T-cell (primary cell): ENCODE measurements at regions not wholly inside any gene's neighbourhood (a gene's known extent, or its start where the extent isn't known, plus 50 kb on each side); places are given as distances from the start of the nearest gene placed in this dataset.
A peak's percentile ranks its signal among the peaks of the same experiment; 100 is the strongest.

Experiments
- ATAC-seq, 4 experiments: fragments of 200-7000 bp in 3 of 4; fragments of 150-1000 bp in 1 of 4; cut with Tn5 transposase; replicated peaks in 1 of 4; 1 replicate in 3 of 4; 2 replicates in 1 of 4; pipeline ENCODE4 v1.10.0; 2021; ENCODE audit warnings: moderate library complexity in 3 of 4, mild to moderate bottlenecking in 2 of 4, moderate number of reproducible peaks in 1 of 4
- CTCF ChIA-PET, 2 donors: fragments of 300-600 bp; sonication (Branson Sonifier 250); formaldehyde crosslinking; loops; one replicate each; lab custom pipeline; 2022; ENCODE audit warnings: antibody characterized with exemption in 2 of 2; lab: Charles Lee
- POLR2A ChIA-PET, 2 donors: fragments of 300-600 bp; sonication (Branson Sonifier 250); formaldehyde crosslinking; loops; one replicate each; lab custom pipeline; 2022; ENCODE audit warnings: antibody characterized with exemption in 2 of 2; lab: Charles Lee
- DNase-seq, 35 experiments: peaks; one replicate each; pipeline versions ENCODE4 v3.0.0 to v3.0.0-alpha.2; 2013 to 2023
- H3K27ac ChIP-seq: one replicate; pipeline ENCODE4 v1.5.1; 2013; ENCODE audit warnings: low read length
- H3K27me3 ChIP-seq, 2 experiments: replicated peaks in 1 of 2; 1 replicate in 1 of 2; 2 replicates in 1 of 2; pipeline versions ENCODE4 v1.6.1 to v1.7.0; 2013; ENCODE audit warnings: low read length in 1 of 2, mixed read lengths in 1 of 2; ENCODE audit not compliant: control insufficient read depth in 2 of 2, insufficient read depth in 2 of 2; ENCODE audit errors: extremely low read depth in 1 of 2
- H3K36me3 ChIP-seq, 2 donors: 1 replicate in 1 of 2; 2 replicates in 1 of 2; pipeline versions ENCODE4 v1.6.1 to v1.7.0; 2013; ENCODE audit warnings: low read length in 1 of 2; ENCODE audit not compliant: control insufficient read depth in 2 of 2, insufficient read depth in 1 of 2; ENCODE audit errors: extremely low read depth in 1 of 2
- H3K4me1 ChIP-seq, 2 experiments: 1 replicate in 1 of 2; 2 replicates in 1 of 2; pipeline versions ENCODE4 v1.6.1 to v1.7.0; 2013; ENCODE audit warnings: low read length in 2 of 2, mixed read lengths in 1 of 2; ENCODE audit not compliant: insufficient read depth in 2 of 2, control insufficient read depth in 1 of 2; ENCODE audit errors: extremely low read depth in 1 of 2
- H3K4me3 ChIP-seq, 2 donors: 1 replicate in 1 of 2; 2 replicates in 1 of 2; pipeline versions ENCODE4 v1.5.1 to v1.7.0; 2013; ENCODE audit warnings: mild to moderate bottlenecking in 2 of 2, low read length in 1 of 2, moderate library complexity in 1 of 2; ENCODE audit not compliant: control insufficient read depth in 1 of 2; ENCODE audit errors: extremely low read depth in 1 of 2
- H3K9me3 ChIP-seq: 2 replicates; pipeline ENCODE4 v1.7.0; 2013
- H3K27ac Mint-ChIP-seq, 2 donors: one replicate each; pipeline ENCODE4 v1.8.0; 2020 to 2021; ENCODE audit warnings: mild to moderate bottlenecking in 2 of 2, mixed read lengths in 2 of 2
- H3K27me3 Mint-ChIP-seq, 2 donors: one replicate each; pipeline ENCODE4 v1.8.0; 2021 to 2022; ENCODE audit warnings: mixed read lengths in 2 of 2
- H3K36me3 Mint-ChIP-seq: one replicate; pipeline ENCODE4 v1.8.0; 2021; ENCODE audit warnings: mixed read lengths
- H3K4me1 Mint-ChIP-seq, 3 donors: one replicate each; pipeline ENCODE4 v1.8.0; 2020 to 2022; ENCODE audit warnings: mixed read lengths in 3 of 3, mild to moderate bottlenecking in 1 of 3
- H3K4me3 Mint-ChIP-seq, 3 donors: one replicate each; pipeline ENCODE4 v1.8.0; 2020 to 2022; ENCODE audit warnings: mild to moderate bottlenecking in 3 of 3, mixed read lengths in 3 of 3, moderate library complexity in 3 of 3
- H3K9me3 Mint-ChIP-seq, 3 donors: one replicate each; pipeline ENCODE4 v1.8.0; 2020 to 2022; ENCODE audit warnings: mixed read lengths in 3 of 3
- WGBS: methylation state at CpG from one replicate; pipeline ENCODE4 v1.1.5; 2013; ENCODE audit warnings: missing lambda C conversion rate; ENCODE audit not compliant: insufficient coverage; 5-methylcytosine and 5-hydroxymethylcytosine counted together

GRCh38 chr16:17560548-17560947 is 89.8 kb upstream of the XYLT1 start:
- Mint-ChIP-seq H3K4me1 (peaks cover 0 to 7% (median 0%) of the 10 kb centered on the region in 3 donors), H3K4me3 (no peak overlapping the region), H3K27ac (no peak overlapping the region), H3K27me3 (peaks cover 10 to 22% of the 10 kb centered on the region in 2 donors), H3K36me3 (no peaks in the 10 kb centered on the region), H3K9me3 (no peaks in the 10 kb centered on the region)
- WGBS, result 100% methylated on average over 1 of the region's 3 CpGs
- POLR2A ChIA-PET, result no interaction called here
- no peaks in the 10 kb centered on the region for H3K9me3 ChIP-seq
- peaks cover 0 to 7% of the 10 kb centered on the region in 2 experiments for H3K27me3 ChIP-seq
- CTCF ChIA-PET, result no interaction called here
- H3K36me3 ChIP-seq, result no peaks in the 10 kb centered on the region
- no peak for ATAC-seq
- DNase-seq, result no peak
- no peak overlapping the region for H3K27ac ChIP-seq
- no peak overlapping the region for H3K4me3 ChIP-seq
- no peaks in the 10 kb centered on the region for H3K4me1 ChIP-seq

GRCh38 chr16:17559394-17559793 is 88.6 kb upstream of the XYLT1 start:
- H3K4me3 ChIP-seq, result no peak overlapping the region
- no peak overlapping the region for H3K4me3 Mint-ChIP-seq
- H3K27me3 ChIP-seq, result peaks cover 0 to 10% of the 10 kb centered on the region in 2 experiments
- H3K4me1 ChIP-seq, result no peaks in the 10 kb centered on the region
- no peak for DNase-seq
- no peak overlapping the region for H3K27ac Mint-ChIP-seq
- H3K36me3 Mint-ChIP-seq, result no peaks in the 10 kb centered on the region
- ChIA-PET POLR2A (no interaction called here), CTCF (interaction anchor here in 1 of 2 donors (0.5 kb wide), 1 partner anchor 122 kb away, joined by 4 read pairs; no protein-coding TSS in a partner anchor)
- H3K9me3 Mint-ChIP-seq, result no peaks in the 10 kb centered on the region
- WGBS, result 87% methylated on average over 5 of the region's 6 CpGs
- H3K9me3 ChIP-seq, result no peaks in the 10 kb centered on the region
- no peaks in the 10 kb centered on the region for H3K36me3 ChIP-seq
- H3K4me1 Mint-ChIP-seq, result peaks cover 0 to 7% (median 1%) of the 10 kb centered on the region in 3 donors
- H3K27me3 Mint-ChIP-seq, result peaks cover 16 to 23% of the 10 kb centered on the region in 2 donors
- ATAC-seq, result no peak
- H3K27ac ChIP-seq, result no peak overlapping the region

- Histone ChIP-seq H3K27ac (no peak overlapping the region), H3K4me1 (no peaks in the 10 kb centered on the region), H3K9me3 (no peaks in the 10 kb centered on the region), H3K4me3 (no peak overlapping the region), H3K27me3 (peaks cover 0 to 12% of the 10 kb centered on the region in 2 experiments), H3K36me3 (no peaks in the 10 kb centered on the region)
- Mint-ChIP-seq H3K9me3 (no peaks in the 10 kb centered on the region), H3K27ac (no peak overlapping the region), H3K27me3 (peaks cover 19 to 24% of the 10 kb centered on the region in 2 donors), H3K4me3 (no peak overlapping the region), H3K4me1 (peaks cover 0 to 7% (median 1%) of the 10 kb centered on the region in 3 donors), H3K36me3 (no peaks in the 10 kb centered on the region)
- no peak for ATAC-seq
- CTCF ChIA-PET, result no interaction called here
- 77% methylated on average over 4 of the region's 5 CpGs for WGBS
- POLR2A ChIA-PET, result no interaction called here
- no peak for DNase-seq
These were observed 87.2 kb upstream of the XYLT1 start for GRCh38 chr16:17557949-17558348.

- POLR2A ChIA-PET, result no interaction called here
- peaks cover 0 to 12% of the 10 kb centered on the region in 2 experiments for H3K27me3 ChIP-seq
- H3K4me3 ChIP-seq, result no peak overlapping the region
- H3K9me3 ChIP-seq, result no peaks in the 10 kb centered on the region
- H3K9me3 Mint-ChIP-seq, result no peaks in the 10 kb centered on the region
- H3K4me1 ChIP-seq, result no peaks in the 10 kb centered on the region
- DNase-seq, result peak in 5 of 35 experiments; percentile 1 to 28 (median 2)
- ATAC-seq, result peak in 1 of 4 experiments; percentile 57
- no peak overlapping the region for H3K27ac Mint-ChIP-seq
- H3K4me3 Mint-ChIP-seq, result no peak overlapping the region
- H3K27ac ChIP-seq, result no peak overlapping the region
- WGBS, result 75% methylated on average over 7 of the region's 10 CpGs
- CTCF ChIA-PET, result interaction anchor here in 1 of 2 donors (0.6 kb wide), 1 partner anchor 694 kb away, joined by 6 read pairs; no protein-coding TSS in a partner anchor
- no peaks in the 10 kb centered on the region for H3K36me3 Mint-ChIP-seq
- H3K27me3 Mint-ChIP-seq, result peaks cover 17 to 26% of the 10 kb centered on the region in 2 donors
- peaks cover 0 to 7% (median 1%) of the 10 kb centered on the region in 3 donors for H3K4me1 Mint-ChIP-seq
- H3K36me3 ChIP-seq, result no peaks in the 10 kb centered on the region
These were observed 86.7 kb upstream of the XYLT1 start for GRCh38 chr16:17557480-17557879.

- no peak overlapping the region for H3K4me3 ChIP-seq
- no peaks in the 10 kb centered on the region for H3K36me3 ChIP-seq
- POLR2A ChIA-PET, result no interaction called here
- Mint-ChIP-seq H3K27me3 (peaks cover 23 to 26% of the 10 kb centered on the region in 2 donors), H3K4me3 (no peak overlapping the region), H3K27ac (no peak overlapping the region), H3K36me3 (no peaks in the 10 kb centered on the region), H3K9me3 (no peaks in the 10 kb centered on the region), H3K4me1 (peaks cover 0 to 7% (median 1%) of the 10 kb centered on the region in 3 donors)
- no peaks in the 10 kb centered on the region for H3K4me1 ChIP-seq
- H3K27me3 ChIP-seq, result peaks cover 0 to 12% of the 10 kb centered on the region in 2 experiments
- no peaks in the 10 kb centered on the region for H3K9me3 ChIP-seq
- WGBS, result 35% methylated on average over 5 of the region's 7 CpGs
- CTCF ChIA-PET, result interaction anchor here in 1 of 2 donors (0.5 kb wide), 1 partner anchor 46 kb away, joined by 5 read pairs; no protein-coding TSS in a partner anchor
- H3K27ac ChIP-seq, result no peak overlapping the region
- peak in 1 of 35 experiments; percentile 17 for DNase-seq
- no peak for ATAC-seq
These were observed 85.7 kb upstream of the XYLT1 start for GRCh38 chr16:17556276-17557052.

GRCh38 chr16:17555176-17555575 is 84.4 kb upstream of the XYLT1 start:
- no peaks in the 10 kb centered on the region for H3K9me3 ChIP-seq
- H3K27me3 ChIP-seq, result peaks cover 0 to 7% of the 10 kb centered on the region in 2 experiments
- Mint-ChIP-seq H3K27ac (no peak overlapping the region), H3K4me3 (no peak overlapping the region), H3K9me3 (no peaks in the 10 kb centered on the region), H3K36me3 (no peaks in the 10 kb centered on the region), H3K27me3 (peaks cover 19 to 20% of the 10 kb centered on the region in 2 donors), H3K4me1 (peaks cover 0 to 7% (median 1%) of the 10 kb centered on the region in 3 donors)
- ChIA-PET CTCF (no interaction called here), POLR2A (no interaction called here)
- H3K4me3 ChIP-seq, result no peak overlapping the region
- H3K27ac ChIP-seq, result no peak overlapping the region
- 80% methylated on average over 2 of the region's 5 CpGs for WGBS
- DNase-seq (no peak), ATAC-seq (no peak)
- no peaks in the 10 kb centered on the region for H3K4me1 ChIP-seq
- no peaks in the 10 kb centered on the region for H3K36me3 ChIP-seq
